ENCODE measurements at regions not wholly inside any gene's neighbourhood (a gene's known extent, or its start where the extent isn't known, plus 50 kb on each side); places are given as distances from the start of the nearest gene placed in this dataset.

DNA sequence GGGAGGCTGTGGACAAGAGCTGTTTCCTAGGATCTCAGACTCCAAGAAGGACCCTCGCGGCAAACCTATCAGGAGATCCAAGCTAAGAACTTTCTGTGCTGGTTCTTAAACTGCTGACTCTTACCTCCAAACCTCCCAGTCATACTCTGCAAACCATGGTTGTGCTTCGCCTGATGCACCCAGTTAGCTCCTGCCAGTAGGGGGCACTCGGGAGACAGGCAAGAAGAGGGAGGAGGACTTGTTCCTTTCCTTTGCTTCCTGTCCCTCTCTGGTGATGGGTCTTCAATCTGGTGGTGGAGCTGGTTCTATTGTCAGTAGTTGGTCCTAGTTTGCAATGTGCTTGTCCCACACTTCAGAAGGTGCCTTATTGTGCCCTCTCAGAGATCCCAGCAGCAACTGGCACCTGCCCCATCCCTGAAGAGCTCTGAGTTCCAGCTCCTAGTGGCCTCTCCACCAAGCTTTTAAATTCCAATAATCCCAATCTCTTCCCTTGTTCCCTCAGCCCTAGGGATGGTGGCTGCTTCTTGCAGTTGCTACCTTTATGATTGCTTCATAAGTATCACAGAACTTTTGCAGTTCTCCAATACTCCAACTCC is 113.5 kb upstream of the RPL38 start:
- peak in 2 of 3 experiments; percentile 38 to 72 for DNase-seq

DNA sequence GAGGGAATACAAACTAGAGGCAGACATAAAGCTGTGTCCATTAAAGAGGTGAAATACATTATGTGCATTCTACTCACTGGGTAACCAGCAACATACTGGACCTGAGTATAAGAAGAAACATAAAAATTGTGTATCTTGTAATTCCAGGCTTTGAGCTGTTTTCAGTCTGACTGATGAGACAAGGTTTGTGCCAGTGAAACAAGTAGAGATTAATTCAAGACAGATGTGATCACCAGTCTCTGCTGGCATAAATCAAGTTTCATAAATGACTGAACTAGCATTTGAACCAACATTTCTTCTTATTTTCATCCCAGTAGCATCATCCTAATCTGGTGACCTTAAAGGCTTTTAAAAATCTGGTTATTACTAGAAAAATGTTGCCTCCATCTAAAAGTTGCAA is 108.8 kb upstream of the RPL38 start:
- DNase-seq, result no peak

GRCh38 chr17:74096456-74096855 is 107.0 kb upstream of the RPL38 start:
- no peak for DNase-seq

DNA sequence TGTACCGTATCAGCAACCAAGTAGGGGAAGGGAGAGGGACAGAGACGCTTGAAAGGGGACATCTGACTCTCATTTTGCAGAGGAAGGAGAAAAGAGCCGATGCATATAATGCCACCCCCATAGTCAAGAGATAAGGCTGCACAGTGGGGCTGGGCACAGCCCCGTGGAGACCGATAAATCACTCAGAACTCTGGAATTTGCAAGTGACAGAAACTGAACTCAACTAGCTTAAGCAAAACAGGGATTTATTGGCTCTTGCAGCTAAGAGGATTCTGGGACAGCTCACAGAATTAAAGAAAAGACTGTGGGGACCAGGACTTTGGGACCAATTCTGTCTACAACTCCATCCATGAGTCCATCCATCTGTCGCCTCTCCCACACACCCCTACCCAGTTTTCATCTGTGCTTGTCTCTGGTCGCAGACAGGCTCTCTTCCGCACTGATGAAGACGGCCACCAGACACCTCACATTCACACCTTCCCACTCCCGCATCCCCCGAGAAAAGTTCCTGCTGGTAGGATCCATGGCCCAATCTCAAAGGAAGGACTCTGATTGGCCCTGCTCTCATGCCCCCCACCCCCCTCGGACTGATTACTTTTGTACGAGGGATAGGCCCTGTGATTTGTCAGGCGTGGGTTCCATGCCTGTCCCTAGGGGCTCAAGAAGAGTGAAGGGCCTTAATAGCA is 105.9 kb upstream of the RPL38 start:
- DNase-seq, result no peak

DNA sequence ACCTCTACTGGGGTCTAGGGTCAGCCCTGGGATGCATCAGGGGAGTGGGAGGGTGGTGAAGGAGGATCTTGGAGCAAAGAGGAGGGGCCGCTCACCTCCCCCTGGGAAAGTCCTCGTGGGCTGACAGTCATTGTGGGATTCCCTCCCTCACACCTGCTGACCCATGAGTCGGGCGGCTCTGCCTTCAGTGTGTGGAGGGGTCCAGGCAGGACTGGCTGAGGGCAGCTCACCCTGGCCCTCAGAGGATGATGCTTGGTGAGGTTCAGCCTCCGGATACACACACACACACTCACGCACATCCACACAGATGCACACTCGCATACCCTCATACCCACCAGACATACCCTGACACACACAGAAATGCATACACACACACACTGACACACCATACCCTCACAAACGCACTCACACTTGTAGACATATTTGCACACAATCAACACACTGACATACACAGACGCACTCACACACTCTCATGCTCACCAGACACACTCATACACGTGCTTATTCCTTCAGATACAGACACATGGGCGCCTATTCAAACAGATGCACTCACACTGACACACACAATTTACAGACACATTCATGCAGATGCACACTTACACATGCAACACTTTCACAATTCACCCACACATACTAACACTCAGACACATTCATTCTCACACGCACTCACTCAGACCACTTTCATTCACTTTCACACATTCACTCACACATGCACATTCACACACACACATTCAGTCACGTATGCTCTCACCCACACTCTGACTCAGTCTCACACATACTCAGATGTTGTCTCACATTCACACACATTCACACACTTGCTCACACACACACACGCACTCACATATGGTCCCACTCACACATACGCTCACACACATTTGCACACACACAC is 105.1 kb upstream of the RPL38 start:
- DNase-seq, result no peak

DNA sequence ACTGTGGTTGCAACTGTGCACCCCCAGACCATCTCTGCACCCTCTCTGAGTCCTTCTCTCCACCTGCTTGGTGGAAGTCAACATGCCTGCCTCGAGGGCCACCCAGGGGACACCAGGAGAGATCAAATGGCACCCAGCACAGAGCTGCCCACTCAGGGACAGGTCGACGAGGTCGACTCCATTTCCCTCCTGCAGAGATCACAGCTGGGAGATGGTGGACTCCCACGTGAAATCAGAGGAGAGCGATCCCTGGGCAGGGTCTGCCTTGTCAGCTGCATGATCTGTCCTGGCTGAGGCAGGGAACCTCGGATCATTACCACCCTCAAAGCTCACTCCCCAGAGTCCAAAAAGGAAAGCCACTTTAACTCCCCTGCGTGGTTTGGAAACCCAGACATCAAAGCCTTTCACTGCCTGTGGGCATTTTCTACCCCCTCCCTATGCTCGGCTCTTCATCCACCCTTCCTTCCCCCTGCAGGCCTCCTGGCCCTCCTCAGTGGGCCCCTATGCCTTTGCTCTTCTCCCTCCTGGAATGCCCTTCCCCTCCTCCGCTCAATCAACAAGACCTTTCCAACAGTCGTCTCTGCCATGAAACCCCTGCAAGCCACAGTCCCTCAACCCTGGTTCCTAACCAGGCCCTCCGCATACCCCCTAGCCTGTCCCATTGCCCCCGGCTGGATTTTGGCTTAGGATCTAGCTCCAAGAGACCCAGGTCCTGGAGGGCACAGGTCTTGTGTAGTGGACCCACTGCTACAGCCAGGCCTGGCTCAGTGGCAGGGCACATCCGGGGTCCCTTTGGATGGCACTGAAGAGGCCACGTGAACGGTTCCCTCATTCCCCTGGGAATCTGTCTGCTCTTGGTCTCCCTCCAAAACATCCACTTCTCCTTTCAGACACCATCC is 103.8 kb upstream of the RPL38 start:
- peak in 1 of 3 experiments; percentile 71 for DNase-seq

DNA sequence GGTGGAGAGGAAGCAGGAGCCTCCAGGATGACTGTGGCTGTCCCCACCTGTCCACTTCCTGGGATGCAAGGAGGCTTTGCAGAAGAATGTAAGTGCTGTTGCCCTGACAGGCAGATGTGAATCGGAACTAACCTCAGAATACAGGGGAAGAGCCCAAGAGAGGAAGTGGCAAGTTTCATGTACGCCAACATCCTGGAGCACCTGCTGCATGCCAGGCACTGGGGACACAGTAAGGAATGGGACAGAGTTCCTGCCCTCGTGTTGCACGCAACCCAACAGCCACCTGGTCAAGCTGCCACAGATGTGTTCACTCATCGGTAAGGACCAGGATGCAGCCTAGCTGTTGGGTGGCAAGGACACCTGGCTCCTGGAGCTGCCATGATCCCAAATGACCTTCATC is 98.6 kb upstream of the RPL38 start:
- no peak for DNase-seq

DNA sequence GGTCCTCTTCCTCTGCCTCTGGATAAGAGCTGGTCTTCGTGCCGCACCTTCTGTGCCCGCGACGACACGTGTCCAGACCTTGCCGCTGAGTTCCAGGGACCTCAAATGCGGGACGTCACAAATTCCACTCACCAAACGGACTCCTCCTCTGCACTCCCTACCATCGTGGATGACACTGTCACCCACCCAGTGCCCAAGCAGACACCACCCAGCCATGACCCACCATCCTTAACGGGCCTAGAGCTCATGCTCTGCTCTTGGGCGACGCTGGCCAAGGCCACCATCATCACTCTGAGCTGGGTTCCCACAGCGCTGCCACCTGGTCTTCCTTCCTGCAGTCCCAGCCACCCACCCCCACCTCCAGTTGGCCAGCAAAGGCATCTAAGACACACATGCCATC is 96.4 kb upstream of the RPL38 start:
- DNase-seq, result no peak

GRCh38 chr17:74108126-74108705 is 95.3 kb upstream of the RPL38 start:
- DNase-seq, result no peak

- DNase-seq, result peak in 1 of 3 experiments; percentile 35
Observed at GRCh38 chr17:74110467-74110866, 93.0 kb upstream of the RPL38 start.

- no peak for DNase-seq
Observed at GRCh38 chr17:74113326-74113725, 90.2 kb upstream of the RPL38 start.

- no peak for DNase-seq
Observed at GRCh38 chr17:74113952-74114351, 89.5 kb upstream of the RPL38 start.

DNA sequence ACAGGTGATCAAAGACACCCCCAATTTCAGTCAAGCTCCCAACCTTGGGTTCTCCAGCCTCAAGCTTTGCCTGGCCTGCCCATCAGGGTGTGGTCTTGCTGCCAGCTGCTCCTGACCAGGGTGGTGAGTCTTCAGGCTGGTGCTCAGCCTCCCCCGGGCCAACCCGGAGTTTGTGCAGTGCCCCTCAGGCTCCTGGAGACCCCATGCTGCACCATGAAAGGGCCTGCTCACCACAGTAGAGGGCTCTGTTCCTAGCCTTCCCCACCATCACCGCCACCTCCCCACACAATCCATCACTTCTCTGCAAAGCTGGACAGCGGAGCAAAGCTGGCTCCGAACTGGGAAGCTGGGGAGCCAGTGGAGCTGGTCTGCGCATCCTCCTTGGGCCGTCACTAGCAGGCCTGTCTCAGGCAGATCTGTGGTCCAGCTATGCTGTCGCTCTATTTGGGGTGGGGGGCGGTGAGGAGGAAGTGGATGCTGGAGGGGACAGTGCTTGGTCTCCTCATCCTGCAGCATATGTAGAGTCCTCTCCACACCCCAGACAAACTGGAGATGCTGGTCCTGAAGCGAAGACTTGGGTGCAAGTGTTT is 88.5 kb upstream of the RPL38 start:
- DNase-seq, result no peak

GRCh38 chr17:74115586-74115985 is 87.9 kb upstream of the RPL38 start:
- no peak for DNase-seq

DNA sequence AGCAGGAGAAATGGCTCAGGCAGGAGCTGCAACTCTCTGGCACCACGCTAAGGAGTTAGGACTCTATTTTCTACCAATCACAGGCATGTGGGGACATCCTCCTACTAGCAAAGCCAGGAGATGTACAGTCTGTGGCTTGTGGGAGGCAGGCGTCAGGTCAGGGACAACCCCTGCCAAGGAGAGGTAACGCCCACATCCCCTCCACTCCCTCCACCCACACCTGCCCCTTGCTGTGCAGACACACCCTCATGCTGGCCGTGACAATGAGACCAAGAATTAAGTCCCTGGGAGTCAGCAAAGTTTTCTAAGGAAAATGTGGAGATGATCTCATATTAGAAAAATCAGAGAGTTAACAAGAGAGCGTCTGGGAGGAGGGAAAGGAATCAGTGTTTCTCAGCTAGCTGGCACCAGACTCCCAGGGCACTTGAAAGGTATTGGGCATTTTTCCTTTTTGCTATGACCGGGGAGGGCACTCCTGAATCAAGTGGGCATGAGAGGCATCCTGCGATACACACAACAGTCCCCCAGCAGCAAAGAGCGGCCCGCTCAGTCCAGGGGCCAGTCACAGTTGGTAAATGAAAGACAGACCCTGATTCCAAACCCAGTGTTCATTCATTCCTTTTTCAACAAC is 87.3 kb upstream of the RPL38 start:
- peak; percentile 48 to 75 (median 55) for DNase-seq

DNA sequence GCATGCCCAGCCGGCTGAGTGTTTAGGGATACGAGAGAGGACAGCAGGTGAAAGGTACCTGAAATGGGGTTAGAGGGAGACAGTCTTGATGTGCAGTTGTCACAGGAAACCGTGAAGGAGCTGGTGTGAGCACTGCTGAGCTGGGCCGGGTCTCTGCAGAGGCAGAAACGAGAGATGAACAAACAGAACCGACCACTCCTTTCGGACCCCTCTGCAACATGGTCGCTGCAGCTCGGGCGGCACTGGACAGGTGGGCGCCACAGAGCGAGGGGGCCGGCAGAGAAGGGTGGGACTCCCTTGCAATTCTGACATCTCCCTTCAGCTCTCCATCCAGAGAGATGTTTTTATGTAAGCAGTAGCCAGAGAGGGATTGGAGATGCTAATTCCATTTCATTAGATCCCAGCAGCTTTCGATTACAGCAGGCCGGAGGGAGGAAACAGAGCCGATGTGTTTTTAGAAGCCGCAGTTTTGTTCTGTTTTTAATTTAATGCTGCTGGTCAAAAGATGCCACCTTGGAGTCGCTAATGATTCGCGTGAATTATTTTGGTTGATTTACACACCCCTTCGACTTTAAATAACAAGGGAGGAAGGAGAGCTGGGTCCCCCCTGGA is 86.3 kb upstream of the RPL38 start:
- no peak for DNase-seq

- peak in 1 of 3 experiments; percentile 23 for DNase-seq
Observed at GRCh38 chr17:74117999-74118421, 85.5 kb upstream of the RPL38 start.

DNA sequence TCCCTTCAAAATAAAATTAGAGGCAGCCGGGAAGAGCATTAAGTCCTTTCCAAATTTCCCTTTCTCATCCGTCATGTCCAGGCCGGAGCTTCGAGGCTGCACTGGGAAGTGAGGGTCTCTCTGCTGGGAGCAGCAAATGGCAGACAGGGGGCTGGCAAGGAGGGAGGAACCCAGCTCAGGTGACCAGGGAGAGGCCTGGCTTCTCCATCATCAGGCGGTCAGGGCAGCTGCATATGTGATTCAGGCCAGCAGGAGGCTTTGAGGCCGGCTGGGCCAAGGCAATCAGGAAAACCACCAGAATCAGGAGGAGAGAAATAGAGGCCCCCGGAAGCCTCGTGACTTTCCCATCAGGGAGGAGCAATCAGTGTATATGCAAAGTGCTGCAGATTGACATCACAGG is 85.0 kb upstream of the RPL38 start:
- DNase-seq, result peak in 1 of 3 experiments; percentile 6

DNA sequence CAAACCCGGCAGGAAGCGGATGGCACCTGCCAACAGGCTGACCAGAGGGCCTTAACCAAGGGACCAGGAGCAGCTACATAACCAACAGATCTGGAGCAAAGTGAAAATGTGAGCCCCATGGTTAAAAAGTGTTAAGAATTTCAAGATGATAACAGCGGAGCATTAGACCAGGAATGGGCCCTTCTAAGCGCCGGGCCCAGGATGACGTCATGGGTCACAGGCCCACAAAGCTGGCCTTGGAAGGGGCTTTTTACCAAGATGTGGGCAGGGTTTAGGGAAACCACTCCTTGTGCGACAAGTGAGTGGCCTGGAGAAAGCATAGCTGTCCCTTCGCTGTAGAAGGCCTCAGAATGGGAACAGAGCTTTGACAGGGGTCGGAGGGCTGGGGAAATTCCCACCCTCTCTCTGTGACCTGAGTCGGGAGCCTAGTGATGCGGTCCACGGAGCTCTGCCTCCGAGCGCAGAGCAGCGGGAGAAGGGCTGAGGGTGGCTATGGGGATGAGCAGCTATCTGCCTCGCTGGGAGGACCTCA is 84.4 kb upstream of the RPL38 start:
- no peak for DNase-seq

- DNase-seq, result peak in 1 of 3 experiments; percentile 5
Observed at GRCh38 chr17:74119965-74120364, 83.5 kb upstream of the RPL38 start.

DNA sequence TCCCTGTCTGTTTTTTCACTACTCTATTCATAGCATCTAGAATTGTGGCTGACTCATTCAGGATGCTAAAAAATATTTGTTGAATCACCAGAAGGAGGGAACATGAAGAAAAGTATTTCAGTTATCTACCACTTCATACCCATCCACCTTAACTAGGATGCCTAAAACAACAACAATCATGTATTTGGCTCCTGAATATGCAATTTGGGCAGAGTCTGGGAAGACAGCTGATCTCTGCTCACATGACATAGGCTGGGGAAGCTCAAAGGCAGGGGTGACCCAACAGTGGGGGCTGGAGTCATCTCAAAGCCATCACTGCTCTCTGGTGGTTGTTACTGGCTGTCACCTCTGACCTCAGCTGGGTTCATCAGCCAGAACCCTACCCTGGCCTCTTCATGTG is 80.1 kb upstream of the RPL38 start:
- peak in 1 of 3 experiments; percentile 11 for DNase-seq
